K562 (cell line): ENCODE measurements at regions not wholly inside any gene's neighbourhood (a gene's known extent, or its start where the extent isn't known, plus 50 kb on each side); places are given as distances from the start of the nearest gene placed in this dataset.

Experiments used
- ATAC-seq: fragments of 200-7000 bp; cut with Tn5 transposase; 3 replicates; pipeline ENCODE4 v1.9.1; 2020; ENCODE audit warnings: moderate library complexity
- BruUV-seq: library from RNA; stranded (reverse); fragments of 400-500 nt; replicated peaks from 2 replicates; lab custom pipeline; 2021; lab: Mats Ljungman, UMichigan
- CTCF ChIA-PET: fragments of 300-600 bp; formaldehyde crosslinking; extraction: SDS; loops from one replicate; lab custom pipeline; 2021; ENCODE audit warnings: low intra/inter-chr PET ratio; lab: Yijun Ruan, JAX
- POLR2A ChIA-PET: fragments of 300-600, 350-650 bp; sonication (Branson Sonifier 250); formaldehyde crosslinking; extraction: SDS; loops from one replicate; lab custom pipeline; 2021; ENCODE audit warnings: antibody characterized with exemption, inconsistent platforms; lab: Yijun Ruan, JAX
- DNase-seq, 4 experiments: peaks; one replicate each; pipeline versions ENCODE4 v3.0.0 to v3.0.0-alpha.2; 2011 to 2018; ENCODE audit warnings: low spot score in 3 of 4, mixed read lengths in 3 of 4; ENCODE audit errors: extremely low read depth in 1 of 4
- FAIRE-seq: peaks from 2 replicates; lab custom pipeline; 2011; peaks lifted over from hg19 to GRCh38; lab: Jason Lieb, UNC
- H2AFZ ChIP-seq: 2 replicates; pipeline ENCODE4 v1.6.0; 2011; ENCODE audit warnings: low read depth, low read length, control low read depth, inconsistent platforms
- H3K27ac ChIP-seq: fragments of 200-600 bp; 3 replicates; pipeline ENCODE4 v1.8.0; 2011; ENCODE audit warnings: low read depth, mild to moderate bottlenecking, control low read depth, inconsistent platforms, low read length, moderate library complexity, mixed read lengths; ENCODE audit errors: extremely low read depth
- H3K27me3 ChIP-seq, 2 experiments: fragments of 300-600 bp in 1 of 2; 2 replicates in 1 of 2; 3 replicates in 1 of 2; pipeline versions ENCODE4 v1.6.0 to v1.8.0; 2011; ENCODE audit warnings: inconsistent platforms in 2 of 2, low read length in 2 of 2, mild to moderate bottlenecking in 1 of 2, mixed read lengths in 1 of 2, moderate library complexity in 1 of 2; ENCODE audit not compliant: control insufficient read depth in 2 of 2, insufficient read depth in 2 of 2
- H3K36me3 ChIP-seq: fragments of 300-600 bp; 3 replicates; pipeline ENCODE4 v1.8.0; 2011; ENCODE audit warnings: mild to moderate bottlenecking, low read length, inconsistent platforms; ENCODE audit not compliant: control insufficient read depth, insufficient read depth
- H3K4me1 ChIP-seq, 2 experiments: fragments of 200-600 bp in 1 of 2; replicated peaks in 1 of 2; 2 replicates in 1 of 2; 3 replicates in 1 of 2; pipeline versions ENCODE4 v1.5.1 to v1.8.0; 2011; ENCODE audit warnings: inconsistent platforms in 2 of 2, low read length in 2 of 2, mild to moderate bottlenecking in 1 of 2, mixed read lengths in 1 of 2, moderate library complexity in 1 of 2; ENCODE audit not compliant: control insufficient read depth in 2 of 2, insufficient read depth in 2 of 2
- H3K4me2 ChIP-seq: 2 replicates; pipeline ENCODE4 v1.6.1; 2011; ENCODE audit warnings: low read length, control low read depth, inconsistent platforms, mixed read lengths; ENCODE audit not compliant: insufficient read depth
- H3K4me3 ChIP-seq: fragments of 200-600 bp; sonication (generic), shearing (Covaris generic); 2 replicates; pipeline ENCODE4 v1.5.1; 2016; ENCODE audit warnings: control low read depth, inconsistent platforms
- H3K79me2 ChIP-seq: fragments of 200-600 bp; 3 replicates; pipeline ENCODE4 v1.8.0; 2011; ENCODE audit warnings: low read length, inconsistent platforms; ENCODE audit not compliant: control insufficient read depth, insufficient read depth
- H3K9ac ChIP-seq, 2 experiments: 2 replicates each; pipeline versions ENCODE4 v1.6.0 to v1.6.1; 2011; ENCODE audit warnings: low read depth in 2 of 2, low read length in 2 of 2, control low read depth in 1 of 2, inconsistent platforms in 1 of 2, mild to moderate bottlenecking in 1 of 2, mixed read lengths in 1 of 2; ENCODE audit not compliant: insufficient read depth in 1 of 2
- H3K9me1 ChIP-seq: one replicate; pipeline ENCODE4 v1.6.0; 2011; ENCODE audit warnings: inconsistent platforms, mild to moderate bottlenecking, low read length, moderate library complexity; ENCODE audit not compliant: control insufficient read depth, insufficient read depth
- H3K9me3 ChIP-seq: replicated peaks from 2 replicates; pipeline ENCODE4 v1.5.1; 2011; ENCODE audit warnings: low read depth, low read length, inconsistent platforms; ENCODE audit not compliant: control insufficient read depth, insufficient read depth
- H4K20me1 ChIP-seq: replicated peaks from 2 replicates; pipeline ENCODE4 v1.6.1; 2011; ENCODE audit warnings: low read length, inconsistent platforms, mixed read lengths; ENCODE audit not compliant: control insufficient read depth, insufficient read depth
- BRCA1 ChIP-seq, 2 experiments: fragments of 450-650 bp in 1 of 2; sonication (generic) in 1 of 2; formaldehyde crosslinking in 1 of 2; IDR thresholded peaks; 2 replicates each; pipeline versions ENCODE4 v1.5.0 to v1.6.1; 2017 to 2020; ENCODE audit warnings: mild to moderate bottlenecking in 1 of 2, missing genetic modification reagents in 1 of 2
- CBX1 ChIP-seq: sonication (generic); IDR thresholded peaks from 2 replicates; pipeline ENCODE4 v1.6.1; 2016; ENCODE audit warnings: antibody characterized with exemption, low read depth, mild to moderate bottlenecking
- CBX2 ChIP-seq: fragments of 200-600 bp; sonication (generic); IDR thresholded peaks from one replicate; pipeline ENCODE4 v1.6.1; 2012; ENCODE audit warnings: mild to moderate bottlenecking, low read length, inconsistent platforms; ENCODE audit not compliant: insufficient read depth, poor library complexity, severe bottlenecking
- CXXC5 ChIP-seq: fragments of 250-450 bp; sonication (Bioruptor Pico); IDR thresholded peaks from 2 replicates; pipeline ENCODE4 v1.8.0; 2022; ENCODE audit warnings: inconsistent platforms, mild to moderate bottlenecking, moderate library complexity
- DEAF1 ChIP-seq: fragments of 450-650 bp; formaldehyde crosslinking; IDR thresholded peaks from 2 replicates; pipeline ENCODE4 v1.4.0; 2020; ENCODE audit warnings: mild to moderate bottlenecking, moderate library complexity
- ETV5 ChIP-seq: sonication (generic); formaldehyde crosslinking; IDR thresholded peaks from 2 replicates; pipeline ENCODE4 v1.4.0; 2020; ENCODE audit warnings: low read depth, mild to moderate bottlenecking, missing genetic modification reagents
- FOXJ3 ChIP-seq: sonication (generic); formaldehyde crosslinking; IDR thresholded peaks from 2 replicates; pipeline ENCODE4 v1.4.0; 2020; ENCODE audit warnings: mild to moderate bottlenecking, missing genetic modification reagents
- GTF2A2 ChIP-seq: IDR thresholded peaks from 2 replicates; pipeline ENCODE4 v1.6.1; 2016; ENCODE audit warnings: mild to moderate bottlenecking, missing genetic modification characterization, missing compliant biosample characterization
- HCFC1 ChIP-seq: IDR thresholded peaks from 2 replicates; pipeline ENCODE4 v1.6.1; 2012; ENCODE audit warnings: low read depth, low read length, improper control_type of control experiment
- KDM2B ChIP-seq: fragments of 250-450 bp; sonication (Bioruptor Pico); IDR thresholded peaks from 2 replicates; pipeline ENCODE4 v1.8.0; 2021; ENCODE audit warnings: mild to moderate bottlenecking, moderate library complexity
- KLF13 ChIP-seq: fragments of 450-650 bp; IDR thresholded peaks from 2 replicates; pipeline ENCODE4 v1.6.1; 2016; ENCODE audit warnings: missing genetic modification characterization, low read depth, mild to moderate bottlenecking, missing compliant biosample characterization, moderate library complexity, borderline replicate concordance
- PHB ChIP-seq: fragments of 250-450 bp; sonication (Bioruptor Pico); IDR thresholded peaks from 2 replicates; pipeline ENCODE4 v1.5.0; 2021
- SMARCA5 ChIP-seq: fragments of 450-650 bp; IDR thresholded peaks from 2 replicates; pipeline ENCODE4 v1.6.1; 2016
- TGIF2 ChIP-seq: sonication (generic); formaldehyde crosslinking; IDR thresholded peaks from 2 replicates; pipeline ENCODE4 v1.8.1; 2022; ENCODE audit warnings: mild to moderate bottlenecking, missing genetic modification reagents, moderate library complexity
- ZBTB17 ChIP-seq: fragments of 450-650 bp; formaldehyde crosslinking; IDR thresholded peaks from 2 replicates; pipeline ENCODE4 v1.4.0; 2020; ENCODE audit warnings: mild to moderate bottlenecking
- ZNF589 ChIP-seq: fragments of 200-800 bp; sonication (Bioruptor generic); IDR thresholded peaks from 2 replicates; pipeline ENCODE4 v1.6.1; 2016; ENCODE audit warnings: low read depth, missing genetic modification characterization, missing compliant biosample characterization
- ZNF644 ChIP-seq: fragments of 200-800 bp; sonication (Bioruptor generic); IDR thresholded peaks from 2 replicates; pipeline ENCODE4 v1.6.1; 2016; ENCODE audit warnings: low read depth, missing genetic modification characterization, missing compliant biosample characterization
- ZNF696 ChIP-seq: fragments of 250-450 bp; sonication (Bioruptor Pico); conservative IDR thresholded peaks from 2 replicates; pipeline ENCODE4 v1.4.0; 2020; ENCODE audit warnings: mild to moderate bottlenecking, moderate library complexity
- WGBS: fragments of 100-300 bp; shearing (Covaris generic); methylation state at CpG from one replicate; pipeline ENCODE4 v1.1.6; 2016; ENCODE audit warnings: low coverage, mixed read lengths; ENCODE audit not compliant: insufficient coverage; ENCODE audit errors: missing lambda C conversion rate; 5-methylcytosine and 5-hydroxymethylcytosine counted together
- in situ Hi-C: fragments of 300-500 bp; cut with MboI; formaldehyde crosslinking; loops from 4 replicates; pipeline ENCODE4 v1.15.0; 2018; ENCODE audit warnings: inconsistent platforms, mixed read lengths
- intact Hi-C: fragments of 100-400 bp; cut with micrococcal nuclease; formaldehyde crosslinking; loops from 2 replicates; pipeline ENCODE4 v1.14.2; 2022
- TF ChIP-seq, protein P1 (sequence below): fragments of 450-650 bp; formaldehyde crosslinking; IDR thresholded peaks from 2 replicates; pipeline ENCODE4 v1.4.0; 2020; ENCODE audit warnings: mild to moderate bottlenecking, moderate library complexity

DNA sequence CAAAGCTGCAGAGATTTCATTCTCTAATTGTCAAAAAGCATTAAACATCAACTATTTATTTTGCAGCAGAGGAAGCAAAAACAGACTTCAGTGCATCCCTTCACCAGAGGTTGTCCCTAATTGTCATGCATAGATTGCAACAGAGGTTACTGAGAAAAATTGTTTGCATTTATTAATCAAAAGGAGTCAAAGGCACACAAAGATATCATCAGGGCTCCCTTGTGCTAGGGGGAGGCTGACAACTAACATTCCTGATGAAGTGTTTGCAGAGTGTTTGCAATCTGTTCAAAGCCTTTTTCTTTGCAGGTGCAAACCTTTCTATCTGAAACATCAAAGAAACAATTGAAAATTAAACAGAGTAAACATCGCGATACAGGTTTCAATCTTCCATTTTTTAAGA, 227.5 kb downstream of the TEX36 start:
- DNase-seq, result no peak
- no peaks in the 10 kb centered on the region for H4K20me1 ChIP-seq
- no peaks in the 10 kb centered on the region for H3K4me1 ChIP-seq
- no peak for TF ChIP-seq ZNF589 (CRISPR knock-in tag)
- no peak for TF ChIP-seq CXXC5
- TF ChIP-seq, protein P1, sequence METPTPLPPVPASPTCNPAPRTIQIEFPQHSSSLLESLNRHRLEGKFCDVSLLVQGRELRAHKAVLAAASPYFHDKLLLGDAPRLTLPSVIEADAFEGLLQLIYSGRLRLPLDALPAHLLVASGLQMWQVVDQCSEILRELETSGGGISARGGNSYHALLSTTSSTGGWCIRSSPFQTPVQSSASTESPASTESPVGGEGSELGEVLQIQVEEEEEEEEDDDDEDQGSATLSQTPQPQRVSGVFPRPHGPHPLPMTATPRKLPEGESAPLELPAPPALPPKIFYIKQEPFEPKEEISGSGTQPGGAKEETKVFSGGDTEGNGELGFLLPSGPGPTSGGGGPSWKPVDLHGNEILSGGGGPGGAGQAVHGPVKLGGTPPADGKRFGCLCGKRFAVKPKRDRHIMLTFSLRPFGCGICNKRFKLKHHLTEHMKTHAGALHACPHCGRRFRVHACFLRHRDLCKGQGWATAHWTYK, result no peak
- TF ChIP-seq KDM2B, result no peak
- TF ChIP-seq FOXJ3 (CRISPR knock-in tag), result no peak
- no peak for TF ChIP-seq CBX2
- no peak for TF ChIP-seq ZNF696 (CRISPR knock-in tag)
- TF ChIP-seq KLF13 (tag), result no peak
- no peak for TF ChIP-seq GTF2A2 (tag)
- TF ChIP-seq CBX1, result no peak
- TF ChIP-seq ZNF644 (tag), result no peak
- TF ChIP-seq PHB, result no peak
- TF ChIP-seq ZBTB17 (CRISPR knock-in tag), result no peak
- no peak for TF ChIP-seq ETV5 (CRISPR knock-in tag)
- TF ChIP-seq SMARCA5, result no peak
- TF ChIP-seq HCFC1, result no peak
- TF ChIP-seq BRCA1 (IDR thresholded peaks at IDR 0.05), result no peak
- TF ChIP-seq BRCA1 (CRISPR knock-in tag; IDR thresholded peaks at IDR 0.05), result no peak
- TF ChIP-seq DEAF1, result no peak
- no peak for TF ChIP-seq TGIF2 (CRISPR knock-in tag)
- ATAC-seq, result no peak
- H3K4me2 ChIP-seq, result no peak overlapping the region
- BruUV-seq, result no TSS peak
- H3K36me3 ChIP-seq, result no peaks in the 10 kb centered on the region
- WGBS, result 0% methylated on average over 2 of the region's 2 CpGs
- H3K9ac ChIP-seq, result no peak overlapping the region
- H3K27ac ChIP-seq, result no peak overlapping the region
- peaks cover 0 to 4% of the 10 kb centered on the region in 2 experiments; a peak in 3 of 5 replicates for H3K27me3 ChIP-seq
- H3K79me2 ChIP-seq, result no peaks in the 10 kb centered on the region
- no peak overlapping the region for H3K4me3 ChIP-seq
- POLR2A ChIA-PET, result no interaction called here
- FAIRE-seq, result no peak
- no peak overlapping the region for H2AFZ ChIP-seq
- intact Hi-C loops (no loop called here), in situ Hi-C loops (no loop called here)
- H3K9me3 ChIP-seq, result no peaks in the 10 kb centered on the region
- CTCF ChIA-PET, result no interaction called here
- H3K9me1 ChIP-seq, result no peaks in the 10 kb centered on the region
